ENCODE measurements at regions not wholly inside any gene's neighbourhood (a gene's known extent, or its start where the extent isn't known, plus 50 kb on each side); places are given as distances from the start of the nearest gene placed in this dataset.
"Not testable (repeated sequence)": the region's sequence is repeated elsewhere in the genome, so short reads cannot be mapped to it uniquely, and the experiment has no call there.

DNA sequence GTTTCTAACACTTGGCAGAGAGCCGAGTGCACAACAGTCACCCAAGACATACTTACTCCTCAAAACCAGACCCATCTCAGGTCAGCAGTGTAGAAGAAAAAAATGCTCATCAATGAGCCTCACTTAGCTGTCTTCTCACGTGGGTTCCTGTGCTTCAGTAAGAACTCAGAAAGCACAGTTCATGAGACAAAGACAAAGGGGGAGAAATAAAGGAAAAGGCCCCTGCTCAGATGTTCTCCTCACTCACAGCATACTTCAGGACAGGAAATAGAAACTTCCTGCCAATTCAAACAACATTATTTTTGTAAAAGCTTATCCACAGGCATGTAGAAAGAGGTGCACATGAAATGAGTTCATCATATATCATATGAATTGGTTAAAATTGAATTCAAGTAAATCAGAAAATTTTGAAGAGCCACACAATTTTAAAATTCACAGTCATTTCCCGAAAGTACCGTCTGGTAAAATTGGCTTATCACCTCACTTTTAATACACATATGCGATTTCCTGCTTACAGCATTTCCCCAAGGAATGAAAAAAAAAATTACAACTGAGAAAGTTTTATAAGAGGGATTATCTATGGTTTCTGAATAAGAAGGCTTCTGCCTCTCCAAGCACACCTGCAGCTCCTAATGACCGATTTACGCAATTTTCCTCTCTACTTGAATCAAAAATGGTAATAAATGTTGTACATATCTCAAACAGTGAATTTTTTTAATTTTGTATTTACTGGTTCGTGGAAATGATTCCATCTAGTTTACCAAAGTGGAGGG lies 328.3 kb downstream of the TMEM167A start:
- DNase-seq: no peak

DNA sequence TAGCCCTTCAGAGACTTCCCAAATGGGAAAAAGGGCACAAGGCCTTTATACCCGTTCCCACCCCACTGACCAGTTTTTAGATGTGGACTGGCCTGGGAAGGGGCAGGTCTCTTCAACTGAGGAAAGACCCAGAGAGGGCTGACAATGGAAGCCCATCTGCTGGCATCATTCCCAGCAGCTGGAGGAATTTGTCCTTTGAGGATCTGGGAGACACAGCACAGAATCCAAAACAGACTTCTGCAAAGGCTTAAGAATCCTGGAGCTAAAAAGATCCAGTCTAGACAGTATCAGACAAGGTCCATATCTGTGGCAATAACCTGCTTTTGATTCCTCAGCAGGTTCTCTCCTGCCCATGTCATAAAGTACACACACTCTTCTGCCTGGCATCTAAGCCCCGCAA lies 329.2 kb downstream of the TMEM167A start:
- DNase-seq: no peak

DNA sequence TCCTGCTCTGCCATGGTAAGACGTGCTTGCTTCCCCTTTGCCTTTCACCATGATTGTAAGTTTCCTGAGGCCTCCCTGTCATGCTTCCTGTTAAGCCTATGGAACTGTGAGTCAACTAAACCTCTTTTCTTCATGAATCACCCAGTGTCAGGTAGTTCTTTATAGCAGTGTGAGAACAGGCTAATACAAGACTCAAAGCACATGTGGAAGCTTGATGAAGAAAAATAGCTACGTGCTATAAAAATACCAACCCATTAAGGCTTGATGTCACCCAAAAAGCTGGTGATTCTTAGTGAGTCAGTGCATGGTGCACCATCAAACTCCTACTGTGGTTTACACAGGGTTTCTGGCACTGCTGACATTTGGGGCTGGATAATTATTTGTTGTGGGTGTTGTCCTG lies 332.2 kb downstream of the TMEM167A start:
- no peak for DNase-seq

DNA sequence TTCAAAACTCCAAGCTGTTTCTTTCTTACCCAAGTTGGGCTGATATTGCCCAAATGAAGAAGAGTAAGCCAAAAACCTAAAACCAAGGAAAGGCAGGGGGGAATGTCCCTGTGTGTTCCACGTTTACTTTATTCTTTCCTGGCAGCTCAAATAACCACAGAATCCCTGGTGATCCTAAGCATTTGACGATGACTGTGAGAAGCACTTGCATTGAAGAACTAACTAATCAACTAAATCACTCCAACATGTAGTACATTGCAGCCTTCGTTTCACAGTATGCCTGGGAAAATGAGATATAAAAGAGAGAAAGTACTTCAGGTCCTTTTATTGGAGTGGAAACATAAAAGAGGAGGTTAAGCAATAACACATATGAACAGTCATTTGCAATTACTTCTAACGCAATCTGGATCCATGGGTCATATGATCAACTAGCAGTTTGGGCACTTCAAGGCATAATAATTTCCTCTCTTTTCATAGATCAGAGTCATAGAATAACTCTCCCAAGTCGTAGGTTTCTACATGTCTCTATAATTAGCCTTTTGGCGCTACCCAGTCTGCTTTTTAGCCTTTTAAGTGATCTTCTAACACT lies 338.4 kb downstream of the TMEM167A start:
- no peak for DNase-seq

DNA sequence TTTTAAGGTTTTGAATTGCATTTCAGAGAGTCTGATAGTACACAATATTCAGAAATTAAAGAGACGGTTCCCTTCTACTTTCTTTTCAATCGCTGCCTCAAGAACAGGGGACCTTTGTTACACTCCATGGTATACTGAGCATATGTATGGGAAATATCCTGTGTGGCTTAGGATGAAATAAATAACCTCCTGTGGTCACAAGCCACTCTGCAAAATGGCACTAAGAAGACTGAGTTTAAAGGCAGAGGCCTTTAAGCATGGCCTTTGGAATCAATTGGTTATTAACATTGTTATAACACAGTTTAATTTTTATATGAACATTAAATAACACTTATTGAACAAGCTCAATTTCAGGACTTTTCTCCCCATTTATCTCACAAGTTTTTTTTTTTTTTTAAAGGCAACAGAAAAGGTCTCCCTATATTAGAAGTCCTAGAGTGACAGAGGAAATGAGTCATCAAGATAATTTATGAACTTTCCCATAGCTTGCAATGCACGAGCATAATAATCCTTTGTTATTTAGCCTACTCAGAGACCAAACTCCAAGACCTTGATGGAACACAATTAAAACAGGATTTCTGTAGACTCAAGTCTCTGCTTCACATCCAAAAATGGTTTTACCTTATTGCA lies 341.9 kb downstream of the TMEM167A start:
- no peak for DNase-seq

DNA sequence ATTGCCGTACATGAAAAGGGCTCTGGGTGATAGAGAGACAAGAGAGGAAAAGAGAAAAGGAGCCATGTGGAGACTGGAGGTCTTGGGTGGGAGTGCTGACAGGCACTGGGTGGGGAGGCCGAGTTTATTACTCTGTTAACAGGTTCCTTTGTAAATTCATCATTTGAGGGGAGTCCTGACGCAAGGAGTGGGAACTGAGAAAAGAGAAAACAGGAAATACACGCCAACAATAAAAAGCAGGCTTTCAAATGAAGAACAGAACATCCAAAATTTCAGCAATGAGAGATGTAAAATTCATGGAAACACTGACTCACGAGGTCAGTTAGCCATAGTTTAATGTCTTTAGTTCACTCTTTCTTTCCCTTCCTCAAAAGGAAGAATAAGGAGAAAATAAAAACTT lies 342.8 kb downstream of the TMEM167A start:
- DNase-seq: no peak

DNA sequence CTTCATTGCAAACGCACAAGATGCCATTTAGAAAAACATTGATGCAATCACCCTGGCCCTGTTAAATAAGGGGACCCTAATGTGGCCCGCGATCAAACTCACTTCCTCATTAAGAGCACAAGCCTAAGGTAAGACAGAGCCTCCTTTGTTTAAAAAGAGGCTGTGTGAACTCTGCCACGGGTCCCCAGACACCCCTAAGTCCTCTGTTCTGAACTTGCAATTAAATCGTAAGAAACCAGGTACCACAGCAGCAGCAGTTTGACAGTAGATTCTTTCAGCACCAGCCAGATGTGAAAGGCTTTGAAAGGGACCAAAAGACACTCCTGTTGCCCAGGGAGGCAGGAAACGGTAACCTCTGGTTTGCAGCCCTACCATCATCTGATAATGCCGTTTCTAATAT lies 346.3 kb downstream of the TMEM167A start:
- no peak for DNase-seq

DNA sequence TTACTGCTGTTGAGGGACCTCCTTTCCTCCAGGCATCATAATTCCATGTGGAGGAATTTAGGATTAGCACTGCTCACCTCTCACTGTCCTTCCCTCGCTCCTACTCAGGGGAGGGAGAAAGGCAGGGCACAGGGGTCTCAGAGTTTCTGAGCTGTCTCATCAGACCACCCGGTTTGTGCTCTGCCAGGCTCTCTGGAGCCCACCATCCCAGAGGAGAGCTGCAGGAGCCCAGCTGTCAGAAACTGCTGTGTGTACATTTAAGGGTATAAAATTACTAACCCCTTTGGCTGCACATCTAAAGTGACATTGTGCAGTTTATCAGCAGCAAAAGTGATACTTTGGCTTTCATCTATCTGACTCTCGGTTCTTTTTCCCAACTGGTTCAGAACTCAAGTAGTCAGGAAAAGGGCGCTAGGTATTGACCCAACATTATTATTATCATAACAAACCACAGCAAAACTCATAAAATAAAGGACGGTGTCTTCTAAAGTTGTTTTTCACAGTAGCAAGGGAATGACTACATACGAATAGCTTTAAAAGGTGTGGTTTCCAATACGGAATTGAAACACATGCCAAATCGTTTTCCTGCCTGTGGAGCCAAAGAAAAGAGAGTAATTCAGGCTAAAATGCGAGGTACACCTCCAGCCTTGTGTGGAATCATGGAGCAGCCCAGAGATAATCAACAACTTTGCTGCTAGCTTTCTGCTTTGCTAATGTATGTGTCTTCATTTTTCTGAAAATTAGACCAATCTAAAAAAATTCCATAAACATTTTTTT lies 348.1 kb downstream of the TMEM167A start:
- no peak for DNase-seq

DNA sequence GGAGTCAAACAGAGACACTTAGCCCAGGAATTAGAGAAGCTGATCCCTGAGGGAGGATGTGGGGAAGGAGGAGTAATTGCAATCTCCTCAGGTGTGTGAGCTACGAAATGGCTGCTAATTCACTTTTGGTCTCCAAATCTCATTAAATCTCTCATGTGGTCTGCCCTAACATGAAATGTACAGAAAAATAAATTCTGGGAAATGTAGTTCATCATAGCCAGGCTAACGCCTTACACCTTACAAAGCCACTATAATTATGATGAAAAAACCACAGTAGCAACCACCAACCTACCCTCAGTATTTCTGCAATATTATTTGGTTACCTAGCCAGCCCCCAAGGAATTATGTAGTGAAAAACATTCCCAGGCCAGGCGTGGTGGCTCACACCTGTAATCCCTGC lies 354.0 kb downstream of the TMEM167A start:
- DNase-seq: no peak

DNA sequence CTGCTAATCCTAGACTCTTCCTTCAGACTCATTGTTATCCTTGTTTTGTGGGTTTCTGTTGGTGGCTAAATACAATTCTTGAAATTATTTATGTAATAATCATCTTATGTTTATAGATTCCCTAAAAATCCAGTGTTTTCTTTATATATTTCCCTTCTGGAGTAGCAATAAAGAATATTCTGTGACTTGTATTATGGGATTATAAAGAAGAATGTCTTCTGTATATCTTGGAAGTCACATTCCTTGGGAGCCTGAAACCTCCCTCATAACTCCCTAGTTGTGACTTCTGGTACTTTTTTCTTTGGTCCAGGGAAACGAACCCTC lies 356.1 kb downstream of the TMEM167A start:
- no peak for DNase-seq

DNA sequence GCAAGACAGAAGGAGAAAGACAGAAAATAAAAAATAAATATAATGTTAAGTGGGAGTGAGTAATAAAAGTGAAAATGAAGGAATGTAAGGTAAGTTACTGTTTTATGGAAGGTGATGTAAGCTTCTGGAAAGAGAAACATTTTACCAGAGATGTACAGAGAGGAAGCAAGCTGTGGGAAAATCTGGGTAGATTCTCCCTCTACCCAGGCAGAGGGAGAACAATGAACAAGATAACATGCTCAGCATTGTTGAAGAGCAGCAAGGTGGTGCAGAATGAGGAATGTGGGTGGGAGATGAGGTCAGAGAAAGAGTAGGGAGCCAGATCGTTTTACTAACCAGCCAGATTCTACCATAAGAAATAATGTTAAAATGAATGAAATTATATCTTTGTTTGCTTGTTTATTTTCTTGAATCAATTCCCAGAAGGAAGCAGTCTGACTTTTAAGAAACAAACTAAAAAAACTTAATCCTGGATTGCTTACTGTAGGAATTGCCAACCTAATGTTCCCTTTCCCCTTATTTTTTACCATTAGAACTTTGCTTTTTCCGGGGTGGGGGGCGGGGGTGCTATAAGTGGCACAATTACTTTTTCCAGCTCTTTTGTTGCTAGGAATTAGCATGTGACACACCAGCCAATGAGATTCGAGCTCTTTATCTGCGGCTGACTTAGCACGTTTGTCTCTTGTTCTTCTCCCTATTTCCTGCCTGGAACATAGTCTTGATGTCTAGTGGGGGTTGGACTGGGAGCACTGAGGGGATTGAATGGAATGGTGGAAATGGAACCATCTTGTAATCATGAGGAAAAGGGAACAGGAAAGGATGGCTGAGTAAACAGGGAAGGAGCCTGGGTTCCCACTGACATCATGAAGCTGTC lies 356.7 kb downstream of the TMEM167A start:
- no peak for DNase-seq

DNA sequence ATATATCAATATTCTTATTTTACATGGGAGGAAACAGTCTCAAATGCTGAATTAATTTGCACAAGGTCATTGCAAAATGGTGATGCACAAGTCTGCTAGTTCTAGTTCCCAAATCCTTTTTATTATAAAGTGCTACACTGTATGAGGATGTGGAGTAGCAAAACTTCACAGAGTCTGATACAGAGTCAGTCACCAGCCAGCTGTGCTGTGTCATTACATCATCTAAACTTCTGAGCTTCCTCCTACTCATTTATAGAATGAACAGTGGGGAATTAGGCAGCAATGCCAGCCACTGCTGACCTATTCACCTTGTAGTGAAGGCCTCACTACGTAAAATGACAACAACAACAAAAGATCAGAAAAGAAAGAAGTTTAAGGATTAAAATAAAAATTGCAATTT lies 357.8 kb downstream of the TMEM167A start:
- no peak for DNase-seq

DNA sequence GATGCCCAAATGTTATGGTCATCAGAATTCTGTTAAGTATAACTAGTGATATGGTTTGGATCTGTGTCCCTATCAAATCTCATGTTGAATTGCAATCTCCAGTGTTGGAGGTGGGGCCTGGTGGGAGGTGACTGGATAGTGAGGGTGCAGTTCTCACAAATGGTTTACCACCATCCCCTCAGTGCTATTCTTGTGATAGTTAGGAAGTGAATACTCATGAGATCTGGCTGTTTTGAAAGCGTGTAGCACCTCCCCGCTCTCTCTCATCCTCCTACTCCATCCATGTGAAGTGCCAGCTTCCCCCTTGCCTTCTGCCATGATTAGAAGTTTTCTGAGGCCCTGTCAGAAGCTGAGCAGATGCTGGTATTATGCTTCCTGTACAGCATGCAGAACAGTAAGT lies 359.5 kb downstream of the TMEM167A start:
- DNase-seq: no peak

DNA sequence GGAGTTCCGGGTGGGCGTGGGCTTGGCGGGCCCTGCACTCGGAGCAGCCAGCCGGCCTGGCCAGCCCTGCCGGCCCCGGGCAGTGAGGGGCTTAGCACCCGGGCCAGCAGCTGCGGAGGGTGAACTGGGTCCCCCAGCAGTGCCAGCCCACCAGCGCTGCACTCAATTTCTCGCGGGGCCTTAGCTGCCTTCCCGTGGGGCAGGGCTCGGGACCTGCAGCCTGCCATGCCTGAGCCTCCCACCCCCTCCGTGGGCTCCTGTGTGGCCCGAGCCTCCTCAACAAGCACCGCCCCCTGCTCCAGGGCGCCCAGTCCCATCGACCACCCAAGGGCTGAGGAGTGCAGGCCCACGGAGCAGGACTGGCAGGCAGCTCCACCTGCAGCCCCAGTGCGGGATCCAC lies 362.5 kb downstream of the TMEM167A start:
- DNase-seq: not testable (repeated sequence)

DNA sequence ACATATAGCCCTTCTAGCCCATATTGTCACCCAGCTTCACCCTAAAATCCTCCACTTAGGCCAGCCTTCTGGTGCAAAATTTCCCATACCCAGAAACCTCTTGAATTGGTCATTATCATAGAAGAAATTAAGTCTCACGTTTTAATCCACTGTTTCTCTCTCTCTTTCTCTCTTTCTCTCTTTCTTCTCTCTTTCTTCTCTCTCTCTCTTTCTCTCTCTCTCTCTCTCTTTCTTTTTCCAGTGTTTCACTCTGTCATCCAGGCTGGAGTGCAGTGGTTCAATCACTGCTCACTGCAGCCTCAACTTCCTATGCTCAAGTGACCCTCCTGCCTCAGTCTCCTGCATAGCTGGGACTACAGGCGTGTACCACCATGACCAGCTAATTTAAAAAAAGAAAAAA lies 363.4 kb downstream of the TMEM167A start:
- DNase-seq: no peak

DNA sequence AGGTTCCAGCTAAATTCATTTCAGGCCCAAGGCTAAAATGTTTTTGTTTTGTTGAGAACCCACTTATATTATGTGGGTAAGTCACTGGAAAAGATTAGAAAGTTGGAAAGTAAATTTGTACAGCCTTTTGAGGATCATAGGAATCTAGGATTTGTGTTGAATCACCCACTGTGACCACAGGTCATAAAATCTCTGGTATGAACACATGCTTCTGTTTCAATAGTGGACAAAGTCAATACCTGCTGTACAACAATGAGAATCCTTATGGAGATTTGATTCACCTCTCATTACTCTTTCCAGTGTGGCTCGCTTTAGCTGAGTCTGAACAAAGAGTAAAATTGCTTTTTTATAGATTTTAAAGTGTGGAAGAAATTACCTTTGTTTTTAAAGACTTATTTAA lies 369.5 kb downstream of the TMEM167A start:
- DNase-seq: no peak

DNA sequence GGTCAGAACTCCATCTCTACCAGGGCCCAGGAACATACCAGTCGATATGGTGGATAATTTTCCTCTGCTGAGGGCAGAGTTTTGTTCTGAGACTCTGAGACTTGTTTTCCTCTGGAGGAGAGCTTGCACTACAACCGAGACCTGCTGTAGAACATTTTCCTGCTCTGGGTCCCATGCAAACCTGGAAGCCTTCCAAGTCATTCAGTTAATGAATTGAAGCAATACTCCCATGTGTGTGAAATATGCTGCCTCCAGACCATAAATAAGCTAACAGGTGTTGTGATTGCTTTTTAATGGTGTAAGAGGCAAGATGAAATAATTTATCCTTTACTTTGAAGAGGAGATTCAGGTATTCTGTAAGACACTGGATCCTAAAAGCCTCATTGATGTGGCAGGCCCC lies 372.8 kb downstream of the TMEM167A start:
- no peak for DNase-seq

DNA sequence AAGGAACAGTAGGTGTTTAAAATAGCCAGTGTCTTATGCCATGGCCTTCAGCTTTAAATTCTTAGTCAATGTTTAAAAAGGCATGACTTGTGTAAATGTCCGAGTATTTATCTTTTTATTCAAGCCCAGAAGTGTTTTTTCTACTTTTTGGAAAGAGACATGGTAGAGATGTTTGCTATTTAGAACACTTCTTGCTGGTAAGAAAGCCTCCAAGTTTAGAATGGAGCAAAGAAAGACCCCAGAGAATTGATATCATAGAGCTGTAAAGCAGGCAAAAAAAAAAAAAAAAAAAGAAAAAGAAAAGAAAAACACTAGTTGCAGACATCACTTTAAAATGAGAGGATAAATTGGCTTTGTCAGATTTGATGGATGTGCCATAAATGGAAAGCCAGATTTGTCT lies 375.1 kb downstream of the TMEM167A start:
- no peak for DNase-seq

DNA sequence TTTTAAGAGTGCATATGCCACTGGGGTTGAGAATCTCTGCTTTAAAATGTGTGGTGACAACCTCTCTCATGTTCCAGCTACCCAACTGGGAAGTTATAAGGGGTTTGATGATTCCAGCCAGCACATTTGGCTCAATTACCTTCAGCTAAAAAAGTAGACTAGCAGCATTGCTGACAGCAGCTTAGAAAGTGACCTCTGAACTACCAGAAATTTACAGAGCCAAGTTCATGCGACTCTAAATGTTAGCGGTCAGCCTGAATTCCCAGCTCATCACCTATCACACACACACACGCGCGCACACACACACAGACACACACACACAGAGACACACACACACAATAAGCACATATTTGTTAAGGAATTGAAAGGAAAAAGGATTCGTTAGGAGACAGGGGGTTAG lies 377.5 kb downstream of the TMEM167A start:
- DNase-seq: no peak

DNA sequence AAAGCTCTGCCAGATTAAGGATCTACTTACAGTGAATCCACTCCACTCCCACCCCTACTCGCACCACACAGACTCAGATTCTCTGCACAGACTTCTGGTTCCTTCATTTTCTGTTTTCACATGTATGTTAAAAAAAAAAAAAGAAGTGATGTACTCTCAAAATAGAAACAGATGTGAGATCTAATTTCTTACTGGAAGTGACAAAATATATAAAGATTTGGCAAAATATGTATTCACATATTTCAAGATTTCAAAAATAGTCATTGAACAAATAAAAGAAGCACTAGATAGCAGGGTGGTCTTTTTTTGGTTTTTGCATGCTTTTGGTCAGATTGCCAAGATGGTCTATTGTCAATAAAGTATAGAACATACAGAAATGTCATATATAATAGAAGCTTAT lies 379.2 kb downstream of the TMEM167A start:
- no peak for DNase-seq

DNA sequence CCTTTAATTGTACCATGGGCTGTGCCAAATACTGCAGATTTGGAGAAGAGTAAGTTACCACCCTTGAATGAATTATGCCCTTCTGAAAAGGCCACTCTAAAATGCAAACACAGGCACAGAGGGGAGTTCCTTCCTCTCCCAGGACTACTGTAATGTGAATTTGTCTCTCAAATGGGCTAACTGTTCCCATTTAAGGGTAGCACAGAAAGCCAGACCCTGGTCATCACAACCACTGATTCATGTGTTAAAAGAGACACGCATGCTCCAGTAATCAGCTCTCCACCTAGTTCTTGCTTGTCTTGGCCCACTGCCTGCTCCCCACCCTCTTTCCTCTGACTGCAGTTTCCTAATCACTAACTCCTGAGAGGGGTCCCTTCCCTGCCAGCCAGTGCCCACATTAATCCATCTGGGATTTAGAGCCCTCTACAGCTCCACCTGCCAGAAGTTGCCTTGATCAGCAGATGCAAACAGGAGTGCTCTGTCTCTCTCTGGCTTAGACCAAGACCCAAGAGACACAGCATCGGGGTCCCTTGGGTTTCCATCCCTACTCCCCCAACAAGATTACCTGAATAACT lies 382.4 kb downstream of the TMEM167A start:
- DNase-seq: no peak

DNA sequence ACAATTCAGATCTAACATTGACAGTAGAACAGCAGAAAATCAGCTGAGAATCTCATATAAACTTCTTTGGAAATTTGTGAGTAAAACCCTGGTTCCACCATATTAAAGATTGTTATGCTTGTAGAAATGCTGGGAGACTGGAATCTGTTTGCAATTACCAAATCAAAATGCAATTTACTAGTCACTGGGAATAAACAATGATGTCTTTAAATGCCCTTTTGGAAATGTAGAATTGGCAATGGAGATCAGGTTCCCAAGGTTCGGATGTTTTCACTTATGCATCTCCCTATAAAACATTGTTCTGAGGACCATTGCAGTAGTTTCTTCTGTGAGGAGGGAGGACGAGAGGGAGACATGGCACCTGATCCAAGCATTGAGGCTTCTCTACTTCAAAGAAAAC lies 384.4 kb downstream of the TMEM167A start:
- DNase-seq: no peak

DNA sequence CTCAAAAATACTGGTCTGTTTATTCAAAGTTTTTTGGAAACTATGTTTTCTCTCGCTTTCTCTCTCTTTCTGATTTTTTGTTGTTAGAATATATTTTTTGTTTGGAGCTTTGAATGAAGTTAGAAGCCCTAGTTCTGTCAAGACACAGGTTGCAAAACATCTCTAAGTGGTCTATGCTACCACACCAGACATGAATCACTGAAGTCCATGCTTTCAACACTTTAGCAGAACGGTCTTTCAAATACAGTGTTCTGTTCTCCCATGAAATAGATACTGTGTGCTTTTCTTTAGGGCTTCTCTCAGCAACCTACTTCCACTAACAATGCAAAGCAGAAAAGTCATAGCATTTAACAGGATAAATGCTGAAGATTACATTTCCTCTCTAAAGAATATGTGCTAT lies 392.5 kb downstream of the TMEM167A start:
- no peak for DNase-seq
